WTC11 (cell line): ENCODE measurements at regions not wholly inside any gene's neighbourhood (a gene's known extent, or its start where the extent isn't known, plus 50 kb on each side); places are given as distances from the start of the nearest gene placed in this dataset.

Experiments
- ARID4B ChIP-seq: sonication (generic); formaldehyde crosslinking; IDR thresholded peaks from 2 replicates; pipeline ENCODE4 v1.8.0; 2023; ENCODE audit warnings: missing genetic modification reagents, mild to moderate bottlenecking, borderline replicate concordance
- ATF1 ChIP-seq: sonication (generic); formaldehyde crosslinking; IDR thresholded peaks from 2 replicates; pipeline ENCODE4 v1.8.1; 2023; ENCODE audit warnings: mild to moderate bottlenecking, moderate library complexity, missing genetic modification reagents
- CREB1 ChIP-seq: sonication (generic); formaldehyde crosslinking; IDR thresholded peaks from 2 replicates; pipeline ENCODE4 v1.8.0; 2023; ENCODE audit warnings: mild to moderate bottlenecking, missing genetic modification reagents
- CTCF ChIP-seq: fragments of 200-600 bp; IDR thresholded peaks from 2 replicates; pipeline ENCODE4 v1.8.0; 2022; ENCODE audit warnings: antibody characterized with exemption
- FOXP4 ChIP-seq: sonication (generic); formaldehyde crosslinking; IDR thresholded peaks from 2 replicates; pipeline ENCODE4 v1.8.0; 2022; ENCODE audit warnings: mild to moderate bottlenecking, missing genetic modification reagents
- MAX ChIP-seq: sonication (generic); formaldehyde crosslinking; IDR thresholded peaks from 2 replicates; pipeline ENCODE4 v1.8.0; 2022; ENCODE audit warnings: mild to moderate bottlenecking, missing genetic modification reagents
- MLX ChIP-seq: sonication (generic); formaldehyde crosslinking; IDR thresholded peaks from 2 replicates; pipeline ENCODE4 v1.8.1; 2023; ENCODE audit warnings: mild to moderate bottlenecking, missing genetic modification reagents, moderate library complexity
- MYBL2 ChIP-seq: sonication (generic); formaldehyde crosslinking; IDR thresholded peaks from 2 replicates; pipeline ENCODE4 v1.8.1; 2023; ENCODE audit warnings: mild to moderate bottlenecking, moderate library complexity, missing genetic modification reagents
- NFE2L1 ChIP-seq: sonication (generic); formaldehyde crosslinking; IDR thresholded peaks from 2 replicates; pipeline ENCODE4 v1.8.1; 2023; ENCODE audit warnings: missing genetic modification reagents
- NR2C2 ChIP-seq: sonication (generic); formaldehyde crosslinking; IDR thresholded peaks from 2 replicates; pipeline ENCODE4 v1.8.0; 2022; ENCODE audit warnings: mild to moderate bottlenecking, missing genetic modification reagents
- NR3C1 ChIP-seq: sonication (generic); formaldehyde crosslinking; conservative IDR thresholded peaks from 2 replicates; pipeline ENCODE4 v1.8.1; 2023; ENCODE audit warnings: low read depth, mild to moderate bottlenecking, missing genetic modification reagents
- ZNF396 ChIP-seq: fragments of 250-450 bp; sonication (Bioruptor Pico); IDR thresholded peaks from 2 replicates; pipeline ENCODE4 v1.8.0; 2021; ENCODE audit warnings: mild to moderate bottlenecking, moderate library complexity, borderline replicate concordance
- ZNF416 ChIP-seq: fragments of 250-450 bp; sonication (Bioruptor Pico); IDR thresholded peaks from 2 replicates; pipeline ENCODE4 v1.9.0; 2021; ENCODE audit warnings: mild to moderate bottlenecking, inconsistent platforms

GRCh38 chr9:86434039-86434726 lies 80.0 kb upstream of the TUT7 start:
- TF ChIP-seq ATF1 (CRISPR knock-in tag) (no peak), CREB1 (CRISPR knock-in tag) (no peak), CTCF (no peak), MAX (no peak), NR2C2 (CRISPR knock-in tag) (no peak), MLX (no peak), NFE2L1 (CRISPR knock-in tag) (no peak), NR3C1 (CRISPR knock-in tag) (no peak), MYBL2 (CRISPR knock-in tag) (no peak), ZNF396 (CRISPR knock-in tag) (no peak), ARID4B (CRISPR knock-in tag) (no peak), ZNF416 (CRISPR knock-in tag) (no peak), FOXP4 (CRISPR knock-in tag) (no peak)
